ENCODE measurements at regions not wholly inside any gene's neighbourhood (a gene's known extent, or its start where the extent isn't known, plus 50 kb on each side); places are given as distances from the start of the nearest gene placed in this dataset.

- BruUV-seq (replicated peaks) = no TSS peak
- no peak for ATAC-seq
- TF ChIP-seq EZH2phosphoT487 (IDR thresholded peaks at IDR 0.05; ENCODE audit: borderline replicate concordance, low read length) = no peak
- TF ChIP-seq CTCF (conservative IDR thresholded peaks at IDR 0.05; ENCODE audit: low read depth, low read length) = no peak
- TF ChIP-seq EZH2 (IDR thresholded peaks at IDR 0.05; ENCODE audit: low read length, unreplicated experiment) = no peak
Observed at GRCh38 chr6:167470836-167471547, 146.1 kb downstream of the TTLL2 start.

DNA sequence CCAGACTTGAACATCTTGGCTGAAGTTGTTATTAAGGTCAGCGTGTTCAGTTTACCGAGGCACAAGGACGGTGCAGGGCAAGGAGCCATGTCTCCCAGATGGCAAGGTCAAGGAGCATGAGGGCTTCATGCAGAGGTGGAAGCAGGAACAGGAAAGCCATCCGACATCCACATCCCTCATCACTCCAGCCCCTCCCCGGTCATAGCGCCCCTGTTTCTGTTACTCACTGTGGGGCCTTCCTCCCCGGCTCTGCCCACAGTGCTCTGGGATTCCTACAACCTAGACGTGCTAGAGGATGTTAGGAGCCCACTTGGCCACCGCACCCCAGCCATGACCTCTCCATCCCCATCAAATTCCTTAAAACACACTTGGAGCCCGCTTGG lies 146.7 kb downstream of the TTLL2 start:
- Histone ChIP-seq H3K4me2 (ENCODE audit: low read length) (no peak overlapping the region), H4K20me1 (ENCODE audit: low read length) (no peaks in the 10 kb centered on the region), H3K36me3 (ENCODE audit: low read depth, low read length) (no peaks in the 10 kb centered on the region), H3F3A (ENCODE audit: low read length, unreplicated experiment) (no peaks in the 10 kb centered on the region), H3K4me1 (ENCODE audit: insufficient read depth, low read length) (no peaks in the 10 kb centered on the region), H3K79me2 (ENCODE audit: low read length) (no peaks in the 10 kb centered on the region), H3K4me3 (ENCODE audit: low read length) (no peak overlapping the region), H3K27me3 (ENCODE audit: low read length) (peaks cover 43% of the 10 kb centered on the region), H3K27ac (ENCODE audit: low read length) (no peak overlapping the region), H3K9me3 (ENCODE audit: low read length) (no peaks in the 10 kb centered on the region), H3K9ac (ENCODE audit: low read length) (no peak overlapping the region), H2AFZ (ENCODE audit: low read length) (no peak overlapping the region), H3K9me2 (replicated peaks; ENCODE audit: low read length) (no peaks in the 10 kb centered on the region)
- TF ChIP-seq EZH2 (IDR thresholded peaks at IDR 0.05; ENCODE audit: low read length, unreplicated experiment) (no peak), EZH2phosphoT487 (IDR thresholded peaks at IDR 0.05; ENCODE audit: borderline replicate concordance, low read length) (no peak), CTCF (conservative IDR thresholded peaks at IDR 0.05; ENCODE audit: low read depth, low read length) (no peak)
- DNase-seq (no peak), ATAC-seq (no peak)
- POLR2A ChIA-PET (ENCODE audit: unreplicated experiment) = no interaction called here
- no TSS peak for BruUV-seq (replicated peaks)
- CTCF ChIA-PET = no interaction called here
- intact Hi-C loops (cut with micrococcal nuclease) = no loop called here

More at GRCh38 chr6:167470836-167471547, 146.1 kb downstream of the TTLL2 start:
- H3K4me1 ChIP-seq (ENCODE audit: insufficient read depth, low read length) = no peaks in the 10 kb centered on the region
- no peaks in the 10 kb centered on the region for H3K9me2 ChIP-seq (replicated peaks; ENCODE audit: low read length)
- H3K9ac ChIP-seq (ENCODE audit: low read length) = no peak overlapping the region
- no peaks in the 10 kb centered on the region for H3K79me2 ChIP-seq (ENCODE audit: low read length)
- H3F3A ChIP-seq (ENCODE audit: low read length, unreplicated experiment) = no peaks in the 10 kb centered on the region
- H3K36me3 ChIP-seq (ENCODE audit: low read depth, low read length) = no peaks in the 10 kb centered on the region
- no peaks in the 10 kb centered on the region for H4K20me1 ChIP-seq (ENCODE audit: low read length)
- no peaks in the 10 kb centered on the region for H3K9me3 ChIP-seq (ENCODE audit: low read length)
- intact Hi-C loops (cut with micrococcal nuclease) = no loop called here
- H2AFZ ChIP-seq (ENCODE audit: low read length) = no peak overlapping the region
- H3K4me3 ChIP-seq (ENCODE audit: low read length) = no peak overlapping the region
- ChIA-PET POLR2A (ENCODE audit: unreplicated experiment) (no interaction called here), CTCF (no interaction called here)
- H3K4me2 ChIP-seq (ENCODE audit: low read length) = no peak overlapping the region
- peaks cover 39% of the 10 kb centered on the region for H3K27me3 ChIP-seq (ENCODE audit: low read length)
- no peak overlapping the region for H3K27ac ChIP-seq (ENCODE audit: low read length)
- no peak for DNase-seq

- ChIA-PET POLR2A (ENCODE audit: unreplicated experiment) (no interaction called here), CTCF (no interaction called here)
- Histone ChIP-seq H4K20me1 (ENCODE audit: low read length) (no peaks in the 10 kb centered on the region), H3K9me3 (ENCODE audit: low read length) (no peaks in the 10 kb centered on the region), H3K36me3 (ENCODE audit: low read depth, low read length) (no peaks in the 10 kb centered on the region), H3F3A (ENCODE audit: low read length, unreplicated experiment) (no peaks in the 10 kb centered on the region), H3K27me3 (ENCODE audit: low read length) (peaks cover 48% of the 10 kb centered on the region), H3K4me1 (ENCODE audit: insufficient read depth, low read length) (no peaks in the 10 kb centered on the region), H3K4me2 (ENCODE audit: low read length) (no peak overlapping the region), H3K4me3 (ENCODE audit: low read length) (no peak overlapping the region), H3K79me2 (ENCODE audit: low read length) (no peaks in the 10 kb centered on the region), H3K9me2 (replicated peaks; ENCODE audit: low read length) (no peaks in the 10 kb centered on the region), H3K9ac (ENCODE audit: low read length) (no peak overlapping the region), H2AFZ (ENCODE audit: low read length) (no peak overlapping the region), H3K27ac (ENCODE audit: low read length) (no peak overlapping the region)
- ATAC-seq (no peak), DNase-seq (no peak)
- no peak for TF ChIP-seq EZH2 (IDR thresholded peaks at IDR 0.05; ENCODE audit: low read length, unreplicated experiment)
- no peak for TF ChIP-seq CTCF (conservative IDR thresholded peaks at IDR 0.05; ENCODE audit: low read depth, low read length)
- no peak for TF ChIP-seq EZH2phosphoT487 (IDR thresholded peaks at IDR 0.05; ENCODE audit: borderline replicate concordance, low read length)
- no TSS peak for BruUV-seq (replicated peaks)
- intact Hi-C loops (cut with micrococcal nuclease) = no loop called here
Observed at GRCh38 chr6:167472148-167472547, 147.3 kb downstream of the TTLL2 start.
